SIG-M5 (cell line): ENCODE measurements at regions not wholly inside any gene's neighbourhood (a gene's known extent, or its start where the extent isn't known, plus 50 kb on each side); places are given as distances from the start of the nearest gene placed in this dataset.
"Not testable (repeated sequence)": the region's sequence is repeated elsewhere in the genome, so short reads cannot be mapped to it uniquely, and the experiment has no call there.

Source experiments
- DNase-seq: peaks from one replicate; lab custom pipeline; 2025; lab: John Stamatoyannopoulos, UW

DNA sequence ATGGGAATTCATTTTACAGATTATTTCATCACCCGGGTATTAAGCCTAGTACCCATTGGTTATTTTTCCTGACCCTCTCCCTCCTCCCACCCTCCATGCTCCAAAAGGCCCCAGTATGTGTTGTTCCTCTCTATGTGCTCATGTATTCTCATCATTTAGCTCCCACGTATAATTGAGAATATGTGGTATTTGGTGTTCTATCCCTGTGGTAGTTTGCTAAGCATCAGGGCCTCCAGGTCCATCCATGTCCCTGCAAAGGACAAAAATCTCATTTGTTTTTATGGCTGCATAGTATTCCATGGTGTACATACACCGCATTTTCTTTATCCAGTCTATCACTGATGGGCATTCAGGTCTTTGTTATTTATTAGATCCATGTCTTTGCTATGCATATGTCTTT is 894.1 kb upstream of the MIR17HG start:
- no peak for DNase-seq

GRCh38 chr13:90454002-90454636 is 893.4 kb upstream of the MIR17HG start:
- no peak for DNase-seq

- no peak for DNase-seq
Observed at GRCh38 chr13:90455067-90455466, 892.4 kb upstream of the MIR17HG start.

DNA sequence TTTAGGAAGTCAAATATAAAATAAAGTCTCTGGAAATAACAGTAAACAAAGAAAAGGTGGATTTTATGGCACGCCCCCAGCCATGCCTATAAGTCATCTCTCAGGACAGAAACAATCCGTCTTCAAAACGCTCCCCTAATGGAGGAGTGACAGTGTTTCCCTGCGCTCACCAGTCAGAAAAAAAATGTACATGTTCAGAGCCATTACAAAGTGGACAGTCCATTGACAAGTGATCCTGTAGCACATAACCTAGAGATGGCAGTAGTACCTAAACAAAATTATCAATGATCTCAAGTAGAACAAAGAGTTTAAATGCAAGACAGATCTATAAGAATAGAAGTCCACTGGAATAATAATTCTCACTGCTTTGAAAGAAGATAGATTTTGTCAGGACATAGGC is 891.7 kb upstream of the MIR17HG start:
- no peak for DNase-seq

- DNase-seq: no peak
Observed at GRCh38 chr13:90461398-90461797, 886.1 kb upstream of the MIR17HG start.

DNA sequence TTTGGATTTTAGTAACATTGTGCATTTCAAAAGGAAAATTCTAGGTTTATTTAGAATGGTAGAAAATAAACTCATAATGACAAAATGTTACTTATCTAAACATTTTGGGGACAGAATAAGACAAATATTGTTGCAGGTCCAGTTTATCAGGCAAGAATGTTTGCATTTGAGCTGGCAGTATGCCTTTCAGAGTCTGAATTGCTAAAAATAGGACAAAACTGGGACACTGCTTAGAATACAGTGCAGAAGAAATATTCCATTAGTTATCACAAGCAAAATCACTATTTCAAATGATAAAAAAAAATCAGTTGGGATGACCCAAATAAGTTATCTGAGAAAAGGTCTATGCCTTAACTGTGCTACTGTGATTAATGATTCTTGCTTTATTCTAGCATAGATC is 870.3 kb upstream of the MIR17HG start:
- no peak for DNase-seq

DNA sequence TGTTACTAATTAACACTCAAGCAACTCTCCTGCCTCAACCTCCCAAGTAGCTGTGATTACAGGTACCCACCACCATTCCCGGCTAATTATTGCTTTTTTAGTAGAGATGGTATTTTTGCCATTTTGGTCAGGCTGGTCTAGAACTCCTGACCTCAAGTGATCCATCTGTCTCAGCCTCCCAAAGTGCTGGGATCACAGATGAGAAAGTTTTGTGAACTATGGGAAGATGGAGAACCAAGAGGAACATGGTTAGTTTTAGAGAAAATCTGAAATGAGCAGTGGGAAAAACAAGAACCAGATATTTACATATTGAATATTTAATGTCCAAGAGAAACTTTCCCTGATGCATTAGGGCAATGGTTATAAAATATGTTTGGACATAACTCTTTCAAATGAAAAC is 863.6 kb upstream of the MIR17HG start:
- no peak for DNase-seq

DNA sequence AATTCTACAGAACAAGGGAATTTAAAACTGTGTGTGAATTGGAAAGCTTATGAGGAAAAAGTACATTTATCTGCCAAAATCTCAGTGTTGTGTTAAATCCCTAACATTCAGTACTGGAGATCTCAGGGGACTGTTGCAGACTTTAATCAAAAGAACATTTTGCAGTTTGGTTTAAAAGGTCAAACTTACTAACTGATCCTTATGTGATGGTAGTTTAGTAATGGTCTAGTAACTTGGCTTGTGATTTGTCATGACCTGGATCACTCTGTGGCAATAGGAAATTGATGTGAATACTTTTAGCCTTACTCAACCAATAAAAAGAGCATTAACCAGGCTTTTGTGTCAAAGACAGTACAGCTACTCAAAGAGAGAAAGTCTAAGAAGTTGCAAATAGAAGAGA is 862.1 kb upstream of the MIR17HG start:
- no peak for DNase-seq

DNA sequence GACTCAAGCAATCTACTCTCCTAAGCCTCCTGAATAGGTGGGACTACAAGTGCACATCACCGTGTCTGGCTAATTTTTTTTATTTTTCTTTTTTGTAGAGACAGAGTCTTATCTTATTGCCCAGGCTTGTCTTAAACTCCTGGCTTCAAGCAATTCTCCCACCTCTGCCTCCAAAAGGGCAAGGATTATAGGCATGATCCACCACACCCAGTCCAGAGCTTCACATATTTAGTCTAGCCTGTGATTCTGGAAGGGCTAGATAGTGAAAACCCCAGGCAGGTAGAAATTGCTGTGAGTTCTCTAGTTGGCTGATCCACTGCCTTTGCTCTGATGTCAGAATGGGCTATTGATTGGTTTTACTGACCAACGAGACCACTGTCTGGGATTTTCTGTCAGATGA is 854.6 kb upstream of the MIR17HG start:
- no peak for DNase-seq

- no peak for DNase-seq
Observed at GRCh38 chr13:90493667-90494066, 853.8 kb upstream of the MIR17HG start.

GRCh38 chr13:90494849-90495248 is 852.6 kb upstream of the MIR17HG start:
- not testable (repeated sequence) for DNase-seq

- no peak for DNase-seq
Observed at GRCh38 chr13:90498096-90498495, 849.4 kb upstream of the MIR17HG start.

DNA sequence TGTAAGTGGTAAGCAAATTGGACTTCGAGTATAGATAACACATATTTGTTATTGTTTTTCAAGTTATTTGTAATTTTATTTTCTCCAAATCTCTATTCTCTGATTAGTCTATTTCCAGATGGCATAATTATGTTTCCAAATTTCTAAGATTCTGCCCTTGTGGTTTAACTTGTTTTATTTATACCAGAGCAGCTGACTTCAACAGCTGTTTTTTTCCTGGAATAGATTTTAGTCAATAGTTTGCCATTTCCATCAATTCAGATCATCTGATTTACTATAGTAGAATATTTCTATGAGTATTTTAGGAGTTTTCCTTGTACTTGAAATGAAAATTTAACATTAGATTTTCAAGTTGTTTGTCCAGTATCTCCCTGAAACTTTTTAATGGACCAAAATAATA is 848.7 kb upstream of the MIR17HG start:
- no peak for DNase-seq

- no peak for DNase-seq
Observed at GRCh38 chr13:90500569-90500968, 846.9 kb upstream of the MIR17HG start.

DNA sequence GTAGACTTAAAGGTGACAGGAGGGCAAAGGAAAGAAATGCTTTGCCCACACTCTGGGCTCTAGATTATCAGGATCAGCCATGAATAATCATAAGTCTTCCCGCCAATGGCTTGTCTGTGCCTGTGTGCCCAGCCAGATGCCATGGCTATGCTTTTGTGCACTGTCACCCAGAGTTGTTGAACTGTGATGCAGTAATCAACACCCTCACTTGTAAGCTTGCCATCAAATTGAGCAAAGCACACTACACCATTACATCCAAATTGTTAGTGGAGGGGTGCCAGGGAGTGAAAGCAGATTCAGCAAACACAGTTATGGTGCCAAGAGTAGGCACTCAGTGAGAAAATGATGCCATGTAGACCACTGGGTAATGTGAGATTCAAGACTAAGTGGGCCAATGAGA is 845.3 kb upstream of the MIR17HG start:
- DNase-seq: no peak

DNA sequence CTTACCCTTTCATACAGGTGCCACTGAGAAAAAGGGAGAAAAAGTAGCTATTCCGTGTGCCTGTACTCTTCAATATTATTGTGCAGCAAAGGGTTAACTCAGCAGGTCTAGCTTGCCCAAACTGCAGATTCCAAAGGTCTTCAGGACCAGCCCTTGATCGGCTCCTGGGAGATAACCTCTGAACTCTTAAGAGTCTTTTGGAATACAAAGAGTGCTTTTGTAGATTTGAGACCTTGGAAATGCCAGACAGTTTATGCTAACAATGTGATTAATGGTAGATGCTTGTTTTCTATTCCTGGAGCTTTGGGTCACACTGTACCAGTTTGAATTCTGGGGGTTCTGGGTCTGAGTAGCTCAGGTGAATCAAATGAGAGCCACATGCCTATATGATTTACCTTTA is 844.7 kb upstream of the MIR17HG start:
- no peak for DNase-seq

DNA sequence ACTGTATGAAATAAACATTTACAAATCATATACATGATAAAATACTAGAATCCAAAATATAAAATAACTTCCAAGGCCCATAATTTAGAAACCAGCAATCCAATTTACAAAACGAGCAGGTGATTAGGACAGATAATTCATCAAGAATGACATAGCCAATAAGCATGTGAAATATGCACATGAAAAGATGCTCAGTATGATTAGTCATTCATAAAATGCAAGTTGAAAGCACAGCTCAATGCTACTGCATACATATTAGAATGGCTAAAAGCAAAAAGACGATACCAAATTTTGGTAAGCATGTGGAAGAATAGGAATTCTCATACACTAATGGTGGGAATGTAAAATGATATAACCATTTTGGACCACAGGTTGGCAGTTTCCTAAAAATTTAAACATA is 837.2 kb upstream of the MIR17HG start:
- no peak for DNase-seq

DNA sequence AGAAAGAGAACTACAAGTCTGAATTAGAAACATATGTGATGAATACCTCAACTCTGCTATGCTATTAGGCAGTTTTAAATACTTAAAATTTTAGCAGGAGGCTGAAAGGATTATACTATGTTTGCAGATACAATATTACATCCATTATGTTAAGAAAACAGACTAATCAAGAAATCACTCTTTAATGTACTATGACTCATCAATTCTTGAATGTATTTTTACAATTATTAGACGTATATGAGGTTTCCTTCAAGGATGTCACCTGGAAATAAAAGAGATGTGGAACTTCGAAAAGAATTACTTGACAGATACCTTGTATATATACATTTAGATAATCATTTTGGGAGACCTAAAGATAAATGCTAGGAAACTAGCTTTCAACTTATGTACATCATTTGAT is 835.6 kb upstream of the MIR17HG start:
- DNase-seq: no peak

DNA sequence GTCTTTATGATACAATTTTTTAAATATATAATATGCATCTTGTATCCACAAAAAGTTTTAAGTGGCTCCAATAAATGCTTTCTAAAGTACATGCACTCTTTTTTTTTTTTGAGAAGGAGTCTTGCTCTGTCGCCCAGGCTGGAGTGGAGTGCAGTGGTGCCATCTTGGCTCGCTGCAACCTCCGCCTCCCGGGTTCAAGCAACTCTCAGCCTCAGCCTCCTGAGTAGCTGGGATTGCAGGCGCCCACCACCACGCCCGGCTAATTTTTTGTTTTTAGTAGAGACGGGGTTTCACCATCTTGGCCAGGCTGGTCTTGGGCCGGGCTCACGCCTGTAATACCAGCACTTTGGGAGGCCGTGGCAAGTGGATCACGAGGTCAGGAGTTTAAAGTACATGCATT is 832.8 kb upstream of the MIR17HG start:
- DNase-seq: not testable (repeated sequence)

GRCh38 chr13:90518417-90518816 is 829.1 kb upstream of the MIR17HG start:
- no peak for DNase-seq

- DNase-seq: no peak
Observed at GRCh38 chr13:90519157-90519556, 828.3 kb upstream of the MIR17HG start.

- no peak for DNase-seq
Observed at GRCh38 chr13:90526711-90527110, 820.8 kb upstream of the MIR17HG start.

DNA sequence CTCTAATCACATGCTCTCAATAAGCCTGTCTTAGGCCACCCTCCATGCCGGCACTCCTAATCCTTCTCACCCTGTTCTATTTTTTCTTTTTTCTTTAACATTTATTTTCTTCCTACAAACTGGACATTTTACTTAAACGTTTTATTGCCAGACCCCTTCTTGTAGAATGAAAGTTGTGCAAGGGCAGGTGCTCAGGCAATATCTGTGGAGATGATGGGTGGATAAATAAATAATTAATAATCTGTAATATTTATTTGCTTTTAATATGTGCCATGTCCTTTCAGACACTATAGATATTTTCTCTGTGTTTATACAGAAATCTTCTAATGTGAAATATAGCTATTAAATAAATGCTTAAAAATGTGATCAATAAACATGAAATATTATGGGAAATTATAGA is 815.7 kb upstream of the MIR17HG start:
- no peak for DNase-seq

GRCh38 chr13:90532861-90533492 is 814.5 kb upstream of the MIR17HG start:
- no peak for DNase-seq
